ENCODE measurements at regions not wholly inside any gene's neighbourhood (a gene's known extent, or its start where the extent isn't known, plus 50 kb on each side); places are given as distances from the start of the nearest gene placed in this dataset.

DNA sequence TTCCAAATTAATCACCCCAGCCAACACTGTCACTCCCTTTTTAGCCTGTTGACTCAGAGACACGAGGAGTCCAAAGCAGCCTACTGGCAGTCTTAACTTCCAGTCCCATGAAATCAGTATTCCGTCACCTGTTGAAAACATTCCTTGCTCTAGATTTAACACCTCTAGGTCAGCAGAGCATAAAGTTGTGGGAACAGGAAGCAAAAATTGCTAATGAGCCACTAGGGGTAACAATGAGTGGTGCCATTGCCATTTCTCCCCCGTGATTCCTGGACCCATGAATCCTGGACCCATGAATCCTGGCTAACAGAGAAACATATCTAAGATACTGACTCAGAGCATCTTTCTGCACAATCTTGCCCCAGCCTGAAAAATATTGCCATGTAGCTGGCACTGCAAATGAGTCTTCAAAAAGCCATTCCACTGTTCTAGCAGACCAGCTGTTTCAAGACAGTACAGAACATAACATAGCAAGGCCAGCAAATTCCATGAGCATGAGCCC, 252.7 kb upstream of the PTER start:
- TF ChIP-seq, protein P1, sequence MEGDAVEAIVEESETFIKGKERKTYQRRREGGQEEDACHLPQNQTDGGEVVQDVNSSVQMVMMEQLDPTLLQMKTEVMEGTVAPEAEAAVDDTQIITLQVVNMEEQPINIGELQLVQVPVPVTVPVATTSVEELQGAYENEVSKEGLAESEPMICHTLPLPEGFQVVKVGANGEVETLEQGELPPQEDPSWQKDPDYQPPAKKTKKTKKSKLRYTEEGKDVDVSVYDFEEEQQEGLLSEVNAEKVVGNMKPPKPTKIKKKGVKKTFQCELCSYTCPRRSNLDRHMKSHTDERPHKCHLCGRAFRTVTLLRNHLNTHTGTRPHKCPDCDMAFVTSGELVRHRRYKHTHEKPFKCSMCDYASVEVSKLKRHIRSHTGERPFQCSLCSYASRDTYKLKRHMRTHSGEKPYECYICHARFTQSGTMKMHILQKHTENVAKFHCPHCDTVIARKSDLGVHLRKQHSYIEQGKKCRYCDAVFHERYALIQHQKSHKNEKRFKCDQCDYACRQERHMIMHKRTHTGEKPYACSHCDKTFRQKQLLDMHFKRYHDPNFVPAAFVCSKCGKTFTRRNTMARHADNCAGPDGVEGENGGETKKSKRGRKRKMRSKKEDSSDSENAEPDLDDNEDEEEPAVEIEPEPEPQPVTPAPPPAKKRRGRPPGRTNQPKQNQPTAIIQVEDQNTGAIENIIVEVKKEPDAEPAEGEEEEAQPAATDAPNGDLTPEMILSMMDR (IDR thresholded peaks at IDR 0.05; ENCODE audit: poor library complexity): no peak
- TF ChIP-seq EZH2 (IDR thresholded peaks at IDR 0.05; ENCODE audit: borderline replicate concordance): no peak

Data from hepatocyte (in vitro differentiated cells).